B cell (primary cell): ENCODE measurements at regions not wholly inside any gene's neighbourhood (a gene's known extent, or its start where the extent isn't known, plus 50 kb on each side); places are given as distances from the start of the nearest gene placed in this dataset.

Source experiments
- ATAC-seq: fragments of 200-7000 bp; cut with Tn5 transposase; one replicate; pipeline ENCODE4 v1.10.0; 2021; ENCODE audit warnings: low read depth, mild to moderate bottlenecking, moderate number of reproducible peaks, moderate library complexity
- CTCF ChIA-PET: fragments of 350-600 bp; sonication (Branson Sonifier 250); formaldehyde crosslinking; loops from one replicate; lab custom pipeline; 2021; ENCODE audit warnings: antibody characterized with exemption, inconsistent platforms; lab: Charles Lee
- POLR2A ChIA-PET: fragments of 350-600 bp; sonication (Branson Sonifier 250); formaldehyde crosslinking; loops from one replicate; lab custom pipeline; 2021; ENCODE audit warnings: antibody characterized with exemption; lab: Charles Lee
- DNase-seq: peaks from one replicate; pipeline ENCODE4 v3.0.0; 2013
- H2AFZ ChIP-seq: 2 replicates; pipeline ENCODE4 v1.6.1; 2012; ENCODE audit warnings: mild to moderate bottlenecking, low read depth, low read length; ENCODE audit not compliant: insufficient read depth, poor library complexity, severe bottlenecking
- H3K27ac ChIP-seq, 2 donors: 1 replicate in 1 of 2; 2 replicates in 1 of 2; pipeline ENCODE4 v1.5.1; 2012 to 2013; ENCODE audit warnings: low read length in 2 of 2, mild to moderate bottlenecking in 2 of 2, moderate library complexity in 1 of 2
- H3K27me3 ChIP-seq, 4 experiments: fragments of 200-600 bp in 1 of 4; sonication (generic) in 1 of 4; replicated peaks in 1 of 4; 1 replicate in 2 of 4; 2 replicates in 2 of 4; pipeline versions ENCODE4 v1.6.1 to v1.7.0; 2013 to 2016; ENCODE audit warnings: low read length in 3 of 4, mild to moderate bottlenecking in 2 of 4, mixed read lengths in 1 of 4, moderate library complexity in 1 of 4; ENCODE audit not compliant: insufficient read depth in 4 of 4, control insufficient read depth in 3 of 4; ENCODE audit errors: control extremely low read depth in 1 of 4
- H3K36me3 ChIP-seq, 2 experiments: replicated peaks in 1 of 2; 1 replicate in 1 of 2; 2 replicates in 1 of 2; pipeline versions ENCODE4 v1.6.1 to v1.7.1; 2013; ENCODE audit warnings: low read length in 1 of 2; ENCODE audit not compliant: insufficient read depth in 2 of 2, control insufficient read depth in 1 of 2; ENCODE audit errors: control extremely low read depth in 1 of 2, extremely low read depth in 1 of 2
- H3K4me1 ChIP-seq, 2 donors: fragments of 200-600 bp in 1 of 2; sonication (generic) in 1 of 2; 1 replicate in 1 of 2; 2 replicates in 1 of 2; pipeline versions ENCODE4 v1.5.1 to v1.6.1; 2013 to 2017; ENCODE audit warnings: low read length in 2 of 2; ENCODE audit not compliant: control insufficient read depth in 2 of 2, insufficient read depth in 2 of 2
- H3K4me2 ChIP-seq: replicated peaks from 2 replicates; pipeline ENCODE3; 2012; ENCODE audit warnings: mild to moderate bottlenecking, low read depth, low read length; ENCODE audit not compliant: poor library complexity, severe bottlenecking
- H3K4me3 ChIP-seq, 5 experiments: fragments of 200-600 bp in 1 of 5; sonication (generic) in 1 of 5; 1 replicate in 3 of 5; 2 replicates in 2 of 5; pipeline versions ENCODE4 v1.5.1 to v1.7.0; 2011 to 2016; ENCODE audit warnings: low read length in 4 of 5, mild to moderate bottlenecking in 4 of 5, low read depth in 2 of 5, control low read depth in 1 of 5, moderate library complexity in 1 of 5; ENCODE audit not compliant: insufficient read depth in 1 of 5; ENCODE audit errors: control extremely low read depth in 1 of 5, extremely low read depth in 1 of 5
- H3K79me2 ChIP-seq: fragments of 200-600 bp; sonication (generic); one replicate; pipeline ENCODE4 v1.6.0; 2016; ENCODE audit warnings: low read length; ENCODE audit not compliant: control insufficient read depth, insufficient read depth
- H3K9ac ChIP-seq: fragments of 200-600 bp; sonication (generic); 2 replicates; pipeline ENCODE4 v1.6.1; 2017; ENCODE audit warnings: mild to moderate bottlenecking, low read length, moderate library complexity
- H3K9me3 ChIP-seq, 3 donors: one replicate each; pipeline versions ENCODE4 v1.6.1 to v1.7.1; 2013; ENCODE audit warnings: low read length in 2 of 3; ENCODE audit not compliant: control insufficient read depth in 2 of 3, insufficient read depth in 1 of 3; ENCODE audit errors: control extremely low read depth in 1 of 3
- H4K20me1 ChIP-seq: 2 replicates; pipeline ENCODE4 v1.6.0; 2012; ENCODE audit warnings: mild to moderate bottlenecking, low read length; ENCODE audit not compliant: insufficient read depth, control insufficient read depth, poor library complexity, severe bottlenecking
- H3K27ac Mint-ChIP-seq: one replicate; pipeline ENCODE4 v1.8.0; 2021; ENCODE audit warnings: mixed read lengths
- H3K27me3 Mint-ChIP-seq: one replicate; pipeline ENCODE4 v1.8.0; 2021; ENCODE audit warnings: mixed read lengths
- H3K4me1 Mint-ChIP-seq: one replicate; pipeline ENCODE4 v1.8.0; 2021; ENCODE audit warnings: mixed read lengths
- H3K4me3 Mint-ChIP-seq: one replicate; pipeline ENCODE4 v1.8.0; 2021; ENCODE audit warnings: mixed read lengths
- H3K9me3 Mint-ChIP-seq: one replicate; pipeline ENCODE4 v1.8.0; 2022; ENCODE audit warnings: mixed read lengths; ENCODE audit not compliant: insufficient read depth
- CTCF ChIP-seq: fragments of 200-600 bp; IDR thresholded peaks from one replicate; pipeline ENCODE4 v1.8.0; 2022; ENCODE audit warnings: antibody characterized with exemption, mild to moderate bottlenecking
- EZH2 ChIP-seq: IDR thresholded peaks from 2 replicates; pipeline ENCODE4 v1.6.1; 2012; ENCODE audit warnings: borderline replicate concordance, low read depth, mild to moderate bottlenecking, moderate library complexity, low read length; ENCODE audit not compliant: insufficient read depth, poor library complexity, severe bottlenecking
- WGBS: methylation state at CpG from one replicate; pipeline ENCODE4 v1.1.5; 2013; ENCODE audit warnings: missing lambda C conversion rate; ENCODE audit not compliant: insufficient coverage; 5-methylcytosine and 5-hydroxymethylcytosine counted together
- intact Hi-C: fragments of 100-400 bp; cut with micrococcal nuclease; formaldehyde crosslinking; loops from one replicate; pipeline ENCODE4 v1.10.0; 2022

DNA sequence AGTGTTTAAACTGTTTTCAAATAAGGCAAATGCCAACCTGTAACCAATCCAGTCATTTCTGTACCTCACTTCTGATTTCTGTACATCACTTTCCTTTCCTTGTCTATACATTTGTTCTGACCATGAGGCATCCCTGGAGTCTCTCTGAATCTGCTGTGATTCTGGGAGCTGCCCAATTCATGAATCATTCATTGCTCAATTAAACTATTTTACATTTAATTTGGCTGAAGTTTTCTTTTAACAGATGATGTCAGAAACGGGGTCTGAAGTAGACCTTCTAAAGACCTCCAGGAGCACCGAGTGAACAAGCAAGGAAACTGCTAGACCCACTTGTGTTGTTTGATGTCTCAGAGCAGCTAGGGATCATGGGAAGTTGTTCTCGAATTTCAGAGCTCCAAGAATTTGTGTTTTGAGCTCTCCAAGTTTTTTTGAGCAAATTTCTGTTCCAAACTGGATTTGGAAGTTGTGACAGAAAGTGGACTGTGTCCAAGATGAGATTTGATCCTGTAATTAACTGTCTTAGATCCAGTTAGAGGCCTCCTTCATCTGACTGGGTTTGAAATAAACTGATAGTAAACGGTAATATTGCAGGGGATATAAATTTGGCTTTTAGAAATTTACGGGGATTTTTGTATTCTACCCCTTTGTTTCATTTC, 490.8 kb upstream of the ST8SIA4 start:
- no peak overlapping the region for H3K4me3 Mint-ChIP-seq
- WGBS: 73% methylated on average over 3 of the region's 5 CpGs
- Histone ChIP-seq H4K20me1 (no peaks in the 10 kb centered on the region), H3K9ac (no peak overlapping the region), H3K27me3 (no peaks in the 10 kb centered on the region), H3K36me3 (no peaks in the 10 kb centered on the region), H3K79me2 (no peaks in the 10 kb centered on the region), H2AFZ (no peak overlapping the region), H3K27ac (no peak overlapping the region), H3K9me3 (no peaks in the 10 kb centered on the region), H3K4me1 (no peaks in the 10 kb centered on the region), H3K4me2 (no peak overlapping the region), H3K4me3 (no peak overlapping the region)
- TF ChIP-seq CTCF (no peak), EZH2 (no peak)
- DNase-seq (no peak), ATAC-seq (no peak)
- H3K9me3 Mint-ChIP-seq: no peaks in the 10 kb centered on the region
- H3K27me3 Mint-ChIP-seq: no peaks in the 10 kb centered on the region
- no peak overlapping the region for H3K27ac Mint-ChIP-seq
- ChIA-PET POLR2A (no interaction called here), CTCF (no interaction called here)
- intact Hi-C loops: no loop called here
- H3K4me1 Mint-ChIP-seq: no peaks in the 10 kb centered on the region

DNA sequence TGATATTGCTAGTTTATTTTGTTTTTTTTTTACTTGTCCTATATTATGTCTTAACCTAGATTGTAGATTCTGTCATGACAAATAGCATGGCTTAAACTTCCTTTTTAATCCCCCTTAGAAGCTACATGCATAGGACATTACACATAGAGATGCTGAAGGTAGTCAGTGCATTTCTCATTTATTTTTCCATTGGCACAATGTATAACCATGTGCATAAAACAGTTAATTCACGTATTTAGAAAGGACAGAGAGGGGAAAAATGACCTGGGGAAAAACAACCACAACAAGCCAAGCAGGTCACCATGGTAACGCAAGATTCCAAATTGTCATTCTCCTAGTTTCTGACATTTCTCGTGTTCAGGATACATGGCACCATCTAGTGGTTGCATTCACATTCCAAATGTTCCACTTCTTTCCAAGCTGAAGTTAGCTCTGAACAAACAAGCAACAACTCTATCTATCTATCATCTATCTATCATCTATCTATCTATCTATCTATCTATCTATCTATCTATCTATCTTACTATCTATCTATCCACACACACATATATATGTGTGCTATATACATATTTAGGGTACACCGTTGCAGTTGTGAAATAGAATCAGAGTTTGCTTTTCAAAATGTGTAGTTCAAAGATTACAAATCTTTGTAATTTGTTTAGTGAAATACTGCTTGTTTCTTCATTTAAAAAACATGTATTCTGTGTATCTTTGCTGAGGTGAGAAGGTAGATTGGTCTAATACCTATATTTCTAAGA, 487.2 kb upstream of the ST8SIA4 start:
- H2AFZ ChIP-seq: no peak overlapping the region
- H3K27ac ChIP-seq: no peak overlapping the region
- intact Hi-C loops: loop anchor here (1.0 kb wide), 1 partner anchor 960 kb away; no protein-coding TSS in a partner anchor
- ChIA-PET POLR2A (no interaction called here), CTCF (interaction anchor here (0.6 to 2.8 kb wide), 10 partner anchors 9 to 960 kb away, joined by 3 to 12 read pairs (median 5); no protein-coding TSS in a partner anchor)
- Mint-ChIP-seq H3K4me3 (no peak overlapping the region), H3K9me3 (no peaks in the 10 kb centered on the region), H3K4me1 (no peaks in the 10 kb centered on the region), H3K27ac (no peak overlapping the region), H3K27me3 (no peaks in the 10 kb centered on the region)
- H4K20me1 ChIP-seq: no peaks in the 10 kb centered on the region
- WGBS: 13% methylated on average over 3 of the region's 4 CpGs
- H3K9me3 ChIP-seq: no peaks in the 10 kb centered on the region
- no peak overlapping the region for H3K4me2 ChIP-seq
- peak; percentile 41 for TF ChIP-seq CTCF
- TF ChIP-seq EZH2: no peak
- no peak overlapping the region for H3K4me3 ChIP-seq
- H3K36me3 ChIP-seq: no peaks in the 10 kb centered on the region
- no peaks in the 10 kb centered on the region for H3K27me3 ChIP-seq
- H3K79me2 ChIP-seq: no peaks in the 10 kb centered on the region
- ATAC-seq (no peak), DNase-seq (peak; percentile 24)
- H3K4me1 ChIP-seq: no peaks in the 10 kb centered on the region
- H3K9ac ChIP-seq: no peak overlapping the region
